ENCODE measurements at regions not wholly inside any gene's neighbourhood (a gene's known extent, or its start where the extent isn't known, plus 50 kb on each side); places are given as distances from the start of the nearest gene placed in this dataset.

DNA sequence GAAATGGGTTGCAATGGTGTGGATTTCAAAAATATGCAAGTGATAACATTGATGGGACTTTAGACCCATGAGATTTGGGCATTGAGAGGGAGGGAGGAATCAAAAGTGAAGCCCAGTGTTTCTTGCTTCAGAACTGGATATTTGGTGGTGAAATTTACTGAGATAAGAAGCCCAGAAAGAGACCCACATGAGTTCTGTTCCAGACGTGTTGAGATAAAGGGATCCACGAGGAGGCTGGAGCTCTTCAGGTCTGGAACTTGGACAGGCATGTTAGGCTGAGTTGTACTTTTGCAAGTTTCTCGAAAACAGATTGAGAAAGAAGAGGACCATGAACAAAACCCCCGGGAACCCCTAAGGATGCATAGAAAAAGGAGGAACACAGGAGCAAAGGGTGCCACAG, 290.2 kb downstream of the MEX3B start:
- Histone ChIP-seq H2AFZ (ENCODE audit: low read depth, low read length) (no peak overlapping the region), H3K27ac (ENCODE audit: insufficient read depth, low read depth, low read length) (no peak overlapping the region), H3K27me3 (ENCODE audit: control insufficient read depth in 2 of 2, insufficient read depth in 2 of 2, low read length in 2 of 2) (no peaks in the 10 kb centered on the region), H3K36me3 (ENCODE audit: control insufficient read depth in 2 of 2, extremely low read depth in 1 of 2, insufficient read depth in 2 of 2, low read length in 2 of 2) (no peaks in the 10 kb centered on the region), H3K9me1 (replicated peaks; ENCODE audit: control insufficient read depth, extremely low read depth, insufficient read depth, low read length) (no peaks in the 10 kb centered on the region), H3K79me2 (ENCODE audit: control insufficient read depth, insufficient read depth, low read length) (no peaks in the 10 kb centered on the region), H3K4me2 (ENCODE audit: insufficient read depth, low read length) (no peak overlapping the region), H3K4me1 (ENCODE audit: control insufficient read depth, extremely low read depth, insufficient read depth, low read length) (no peaks in the 10 kb centered on the region), H3K9ac (replicated peaks; ENCODE audit: extremely low read depth, insufficient read depth, low read length) (no peak overlapping the region), H4K20me1 (replicated peaks; ENCODE audit: control insufficient read depth, extremely low read depth, insufficient read depth, low read length) (no peaks in the 10 kb centered on the region), H3K4me3 (replicated peaks in 1 of 3; ENCODE audit: insufficient read depth in 1 of 3, low read depth in 1 of 3, low read length in 3 of 3) (no peak overlapping the region), H3K9me3 (replicated peaks; ENCODE audit: control insufficient read depth, insufficient read depth, low read length) (no peaks in the 10 kb centered on the region)
- dilution Hi-C loops (cut with MboI; ENCODE audit: extremely low pct_ligation_motif_present, low sequenced_read_pairs): no loop called here
- POLR2A ChIA-PET: no interaction called here
- no peak for DNase-seq (ENCODE audit: low read depth, low spot score)
- CTCF ChIA-PET: no interaction called here
- intact Hi-C loops (cut with micrococcal nuclease): no loop called here
- no TSS peak for BruUV-seq (replicated peaks)
- TF ChIP-seq, protein P1, sequence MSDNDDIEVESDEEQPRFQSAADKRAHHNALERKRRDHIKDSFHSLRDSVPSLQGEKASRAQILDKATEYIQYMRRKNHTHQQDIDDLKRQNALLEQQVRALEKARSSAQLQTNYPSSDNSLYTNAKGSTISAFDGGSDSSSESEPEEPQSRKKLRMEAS (IDR thresholded peaks at IDR 0.05; ENCODE audit: insufficient read depth, insufficient read length): no peak
- TF ChIP-seq FOS (IDR thresholded peaks at IDR 0.05; ENCODE audit: borderline replicate concordance, insufficient read depth, low read length) (no peak), JUN (IDR thresholded peaks at IDR 0.05; ENCODE audit: borderline replicate concordance, insufficient read depth, insufficient read length, low read depth) (no peak), EZH2 (IDR thresholded peaks at IDR 0.05; ENCODE audit: borderline replicate concordance, low read depth, low read length, severe bottlenecking) (no peak), POLR2AphosphoS5 (IDR thresholded peaks at IDR 0.05; ENCODE audit: insufficient read depth, low read depth, low read length) (no peak), MYC (IDR thresholded peaks at IDR 0.05; ENCODE audit: low read depth, low read length) (no peak), POLR2A (IDR thresholded peaks at IDR 0.05; ENCODE audit: low read depth, low read length) (no peak), GATA2 (IDR thresholded peaks at IDR 0.05; ENCODE audit: insufficient read depth, insufficient read length, low read depth, low read length) (no peak)
- TF ChIP-seq, protein P2, sequence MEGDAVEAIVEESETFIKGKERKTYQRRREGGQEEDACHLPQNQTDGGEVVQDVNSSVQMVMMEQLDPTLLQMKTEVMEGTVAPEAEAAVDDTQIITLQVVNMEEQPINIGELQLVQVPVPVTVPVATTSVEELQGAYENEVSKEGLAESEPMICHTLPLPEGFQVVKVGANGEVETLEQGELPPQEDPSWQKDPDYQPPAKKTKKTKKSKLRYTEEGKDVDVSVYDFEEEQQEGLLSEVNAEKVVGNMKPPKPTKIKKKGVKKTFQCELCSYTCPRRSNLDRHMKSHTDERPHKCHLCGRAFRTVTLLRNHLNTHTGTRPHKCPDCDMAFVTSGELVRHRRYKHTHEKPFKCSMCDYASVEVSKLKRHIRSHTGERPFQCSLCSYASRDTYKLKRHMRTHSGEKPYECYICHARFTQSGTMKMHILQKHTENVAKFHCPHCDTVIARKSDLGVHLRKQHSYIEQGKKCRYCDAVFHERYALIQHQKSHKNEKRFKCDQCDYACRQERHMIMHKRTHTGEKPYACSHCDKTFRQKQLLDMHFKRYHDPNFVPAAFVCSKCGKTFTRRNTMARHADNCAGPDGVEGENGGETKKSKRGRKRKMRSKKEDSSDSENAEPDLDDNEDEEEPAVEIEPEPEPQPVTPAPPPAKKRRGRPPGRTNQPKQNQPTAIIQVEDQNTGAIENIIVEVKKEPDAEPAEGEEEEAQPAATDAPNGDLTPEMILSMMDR (IDR thresholded peaks at IDR 0.05; ENCODE audit: extremely low read depth in 1 of 2, insufficient read depth in 1 of 2, low read depth in 1 of 2, low read length in 2 of 2): no peak
- FAIRE-seq: no peak
